Kasumi-1 (cell line): ENCODE measurements at regions not wholly inside any gene's neighbourhood (a gene's known extent, or its start where the extent isn't known, plus 50 kb on each side); places are given as distances from the start of the nearest gene placed in this dataset.
"Not testable (repeated sequence)": the region's sequence is repeated elsewhere in the genome, so short reads cannot be mapped to it uniquely, and the experiment has no call there.

Source experiments
- DNase-seq, 2 experiments: peaks; one replicate each; lab custom pipeline; 2025; lab: John Stamatoyannopoulos, UW

DNA sequence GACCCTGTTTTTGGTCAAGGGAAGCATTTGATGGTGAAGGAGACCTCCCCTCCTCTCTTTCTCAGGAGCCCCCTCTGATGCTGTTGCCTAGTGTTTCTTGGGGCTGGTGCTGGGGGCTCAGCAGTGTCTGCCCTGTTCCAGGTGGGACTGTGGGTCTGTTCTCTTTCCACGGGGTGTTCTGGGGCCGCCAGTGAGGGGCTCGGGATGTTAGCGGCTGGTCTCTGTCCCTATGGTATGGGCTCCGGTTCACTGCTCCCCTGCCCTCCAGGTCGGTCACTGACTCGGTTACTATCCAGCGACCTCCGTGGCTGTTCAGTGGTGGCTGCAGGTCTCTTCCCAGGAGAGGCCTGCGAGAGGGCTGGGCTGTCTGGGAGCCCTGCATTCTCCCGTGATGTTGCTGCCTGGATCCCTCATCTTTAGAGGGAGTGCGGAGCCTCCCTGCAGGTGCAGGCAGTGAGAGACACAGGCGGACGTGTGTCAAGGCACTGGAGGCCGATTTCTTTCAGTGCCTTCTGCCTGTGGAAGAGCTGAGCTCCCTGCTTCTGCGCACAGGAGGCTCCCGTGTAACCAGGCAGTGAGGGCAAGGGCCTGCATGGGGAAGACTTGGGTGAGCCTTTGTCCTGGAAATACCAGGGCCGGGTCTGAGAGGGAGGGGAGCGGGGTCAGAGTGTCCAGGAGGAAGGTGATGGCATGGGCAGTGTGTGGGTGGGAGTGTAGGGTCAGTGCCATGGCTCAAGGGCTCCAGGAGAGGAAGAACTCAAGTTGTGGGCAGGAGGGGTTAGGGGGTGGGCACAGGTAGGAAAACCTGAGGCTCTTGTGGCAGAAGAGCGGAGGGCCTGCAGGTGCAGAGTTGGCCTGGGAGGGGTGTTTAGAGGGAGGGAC lies 362.6 kb downstream of the TMEM121 start:
- no peak for DNase-seq

DNA sequence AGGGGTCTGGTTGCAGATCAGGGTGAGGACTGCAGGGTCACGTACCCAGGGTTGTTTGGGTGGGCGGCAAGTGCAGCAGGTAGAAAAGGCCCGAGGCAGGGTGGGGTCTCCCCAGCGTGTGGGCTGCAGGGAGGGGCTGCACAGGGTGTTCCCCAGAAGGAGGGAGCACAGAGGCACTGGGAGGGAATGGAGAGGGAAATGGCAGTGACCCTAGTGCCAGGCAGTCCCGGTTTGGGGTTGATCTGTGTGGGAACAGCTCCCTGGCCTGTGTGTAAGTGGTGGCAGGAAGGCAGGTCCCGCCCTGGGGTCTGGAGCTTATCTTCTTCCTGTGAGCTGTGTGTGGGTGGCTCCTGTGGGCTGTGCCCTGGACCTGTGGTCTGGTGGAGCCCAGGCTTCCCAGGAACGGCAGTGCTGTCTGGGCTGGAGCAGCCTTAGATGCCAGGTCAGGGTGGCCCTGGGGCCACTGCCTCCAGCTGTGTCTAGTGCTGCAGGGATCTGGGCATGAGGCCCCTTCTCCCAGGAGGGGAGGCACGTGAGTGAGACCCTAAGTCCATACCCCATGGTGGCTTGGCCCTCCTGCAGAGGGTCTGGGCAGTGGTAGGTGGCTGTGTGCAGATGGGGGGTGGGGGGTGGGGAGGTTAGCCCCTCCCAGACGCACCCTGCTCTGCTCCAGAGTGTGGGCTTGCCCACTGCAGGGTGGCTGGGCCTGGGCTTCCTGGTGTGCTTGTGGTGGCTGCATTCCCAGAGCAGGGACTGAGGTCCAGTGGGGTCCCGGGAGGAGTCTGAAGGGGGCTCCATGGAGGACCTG lies 363.5 kb downstream of the TMEM121 start:
- no peak for DNase-seq

DNA sequence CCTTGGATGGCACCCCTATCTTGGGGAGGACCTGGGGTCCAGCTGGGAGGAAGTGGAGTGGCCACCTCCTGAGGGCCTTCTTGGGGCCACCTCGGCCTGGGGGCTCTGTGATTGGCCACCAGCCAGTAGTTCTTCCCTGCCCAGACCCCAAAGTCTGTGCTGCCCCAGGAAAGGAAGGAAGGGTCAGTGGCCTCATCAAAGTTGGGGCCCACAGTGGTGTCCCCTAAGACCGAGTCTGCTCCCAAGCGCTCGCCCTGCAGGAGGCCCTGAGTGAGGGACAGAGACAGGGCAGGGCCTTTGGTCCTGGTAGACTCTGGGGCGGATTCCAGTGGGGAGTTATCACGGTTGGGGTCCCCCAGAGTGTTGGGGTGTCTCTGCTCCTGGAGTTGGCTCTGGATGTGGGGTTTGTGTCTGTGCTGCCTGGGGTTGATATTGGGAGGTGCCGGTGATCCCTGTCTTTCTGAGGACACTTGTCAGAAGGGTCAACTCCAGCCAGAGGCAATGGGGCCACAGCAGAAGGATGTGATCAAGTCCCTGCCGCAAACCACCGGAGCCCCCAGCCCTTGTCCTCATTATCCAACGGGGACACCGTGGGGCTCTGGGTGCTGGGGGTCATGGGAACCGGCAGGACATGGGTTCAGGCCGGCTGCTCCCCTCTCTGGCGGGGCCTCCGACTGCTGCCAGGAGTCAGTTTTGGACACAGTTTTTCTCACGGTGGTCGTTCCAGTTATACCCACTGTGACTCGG lies 364.3 kb downstream of the TMEM121 start:
- no peak for DNase-seq

DNA sequence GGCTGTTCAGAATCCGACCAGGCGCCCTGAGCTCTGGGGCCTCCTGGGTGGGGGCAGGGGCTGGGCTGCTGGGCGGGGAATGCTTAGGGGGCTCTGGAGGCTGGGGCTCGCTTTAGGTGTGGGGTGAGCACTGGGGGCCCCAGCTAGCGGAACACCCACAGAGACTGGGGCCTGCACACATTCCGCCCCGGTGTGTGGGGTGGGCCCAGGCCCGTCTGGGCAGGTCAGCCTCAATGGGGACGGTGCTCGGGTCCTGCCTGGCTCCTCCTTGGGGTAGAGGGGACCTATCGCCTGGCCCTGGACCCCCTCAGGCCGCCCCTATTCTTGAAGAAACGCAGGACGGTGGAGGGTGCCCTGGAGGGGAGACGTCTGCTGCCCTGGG lies 364.8 kb downstream of the TMEM121 start:
- DNase-seq = no peak

DNA sequence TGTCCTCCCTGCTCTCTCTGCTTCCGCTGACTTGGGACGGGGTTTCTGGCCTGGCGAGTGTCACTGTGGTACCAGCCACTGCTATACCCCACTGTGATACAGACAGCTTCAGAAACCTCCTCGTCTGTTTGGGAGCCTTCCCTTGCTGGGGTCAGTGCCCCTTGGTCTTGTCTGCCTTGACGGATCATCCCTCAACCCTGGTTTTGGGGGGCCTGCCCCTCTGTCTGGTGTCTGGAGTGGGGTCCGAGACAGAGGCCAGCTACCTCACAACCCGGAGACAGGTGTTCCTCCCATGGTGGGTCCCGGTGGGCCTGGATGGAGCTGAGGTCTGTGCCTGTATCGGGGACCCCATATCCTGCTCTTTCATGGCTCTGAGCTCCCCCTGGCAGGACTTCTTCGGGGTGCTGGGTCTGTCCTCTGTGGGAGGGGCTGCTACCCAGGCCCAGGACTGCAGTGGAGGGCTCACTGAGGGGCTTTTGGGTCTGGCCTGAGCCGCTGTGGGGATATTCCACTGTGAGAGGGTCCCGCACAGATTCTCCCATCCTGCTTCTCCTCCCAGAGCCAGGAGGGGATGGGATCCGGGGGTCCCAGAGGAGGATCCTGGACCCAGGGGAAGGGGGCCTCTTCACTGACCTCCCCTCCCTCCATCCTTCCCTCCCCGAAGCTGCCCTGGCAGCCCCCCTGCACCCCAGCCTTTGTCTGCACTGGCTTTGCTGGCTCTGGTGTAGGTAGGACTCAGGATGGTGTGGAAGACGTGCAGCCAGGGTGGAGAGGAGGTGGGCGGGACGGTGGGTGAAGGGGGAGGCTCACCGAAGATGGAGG lies 365.5 kb downstream of the TMEM121 start:
- no peak for DNase-seq

DNA sequence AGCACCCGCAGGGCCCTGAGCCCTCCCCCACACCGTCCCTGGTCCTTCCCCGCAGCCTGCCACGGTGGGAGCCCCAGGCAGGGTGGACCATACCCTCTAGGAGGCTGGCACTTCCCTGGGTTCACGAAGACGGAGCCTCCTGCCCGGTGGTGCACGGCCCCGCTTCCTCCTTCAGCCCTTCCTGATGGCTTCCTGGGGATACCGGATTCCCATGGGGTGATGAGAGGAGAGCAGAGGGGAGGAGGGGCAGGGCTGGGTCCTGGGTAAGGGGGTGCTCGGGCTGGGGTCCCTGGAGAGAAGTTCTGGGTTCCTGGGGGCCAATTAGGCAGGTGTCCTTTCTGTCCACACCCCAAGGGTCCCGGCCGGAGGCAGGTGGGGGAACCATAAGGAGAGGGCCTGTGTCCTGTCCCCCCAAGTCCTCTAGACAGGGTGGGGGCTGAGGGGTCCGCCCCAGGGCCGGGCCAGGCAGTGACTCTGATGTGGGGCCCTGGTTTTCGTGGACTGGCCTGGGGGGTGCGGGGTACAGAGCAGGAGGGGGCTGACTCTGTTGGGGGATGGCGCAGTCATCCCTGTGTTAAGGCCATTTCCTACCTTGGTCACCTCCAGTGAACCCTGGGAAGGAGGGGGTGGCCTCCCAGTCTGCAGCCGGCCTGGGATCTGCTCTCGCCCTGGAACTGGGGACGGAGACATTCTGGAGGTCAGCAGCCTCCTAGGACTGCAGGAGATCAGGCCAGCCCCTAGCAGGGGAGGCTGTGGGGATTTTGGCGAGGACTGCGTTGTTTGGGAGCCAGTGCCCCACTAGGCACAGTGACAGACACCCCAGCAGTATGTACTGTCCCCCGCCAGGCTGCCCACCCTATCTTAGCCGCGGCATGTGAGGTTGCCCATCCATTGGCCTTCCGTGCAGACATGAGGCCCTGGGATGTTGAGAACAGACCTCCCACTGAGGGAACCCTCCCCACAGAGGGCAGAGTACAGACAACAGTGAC lies 366.4 kb downstream of the TMEM121 start:
- not testable (repeated sequence) for DNase-seq

DNA sequence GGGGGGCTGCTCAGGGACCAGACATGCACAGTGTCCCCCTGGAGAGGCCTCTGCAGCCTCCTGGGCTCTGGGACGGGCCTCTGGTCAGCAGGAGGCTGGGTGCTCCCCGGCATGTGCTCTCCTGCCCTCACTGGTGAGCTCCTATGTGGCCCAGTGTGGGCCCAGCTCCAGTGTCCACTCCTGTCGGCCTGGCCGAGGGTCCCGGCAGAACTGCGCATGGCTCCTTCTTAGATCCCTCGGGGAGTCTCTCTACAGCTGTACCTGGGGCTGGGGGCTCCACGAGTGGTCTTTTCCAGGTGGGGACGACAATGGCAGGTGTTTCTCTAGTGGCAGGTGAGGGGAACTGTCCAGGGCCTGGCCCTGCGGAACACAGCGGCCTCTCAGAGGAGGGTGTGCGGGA lies 367.3 kb downstream of the TMEM121 start:
- not testable (repeated sequence) for DNase-seq

DNA sequence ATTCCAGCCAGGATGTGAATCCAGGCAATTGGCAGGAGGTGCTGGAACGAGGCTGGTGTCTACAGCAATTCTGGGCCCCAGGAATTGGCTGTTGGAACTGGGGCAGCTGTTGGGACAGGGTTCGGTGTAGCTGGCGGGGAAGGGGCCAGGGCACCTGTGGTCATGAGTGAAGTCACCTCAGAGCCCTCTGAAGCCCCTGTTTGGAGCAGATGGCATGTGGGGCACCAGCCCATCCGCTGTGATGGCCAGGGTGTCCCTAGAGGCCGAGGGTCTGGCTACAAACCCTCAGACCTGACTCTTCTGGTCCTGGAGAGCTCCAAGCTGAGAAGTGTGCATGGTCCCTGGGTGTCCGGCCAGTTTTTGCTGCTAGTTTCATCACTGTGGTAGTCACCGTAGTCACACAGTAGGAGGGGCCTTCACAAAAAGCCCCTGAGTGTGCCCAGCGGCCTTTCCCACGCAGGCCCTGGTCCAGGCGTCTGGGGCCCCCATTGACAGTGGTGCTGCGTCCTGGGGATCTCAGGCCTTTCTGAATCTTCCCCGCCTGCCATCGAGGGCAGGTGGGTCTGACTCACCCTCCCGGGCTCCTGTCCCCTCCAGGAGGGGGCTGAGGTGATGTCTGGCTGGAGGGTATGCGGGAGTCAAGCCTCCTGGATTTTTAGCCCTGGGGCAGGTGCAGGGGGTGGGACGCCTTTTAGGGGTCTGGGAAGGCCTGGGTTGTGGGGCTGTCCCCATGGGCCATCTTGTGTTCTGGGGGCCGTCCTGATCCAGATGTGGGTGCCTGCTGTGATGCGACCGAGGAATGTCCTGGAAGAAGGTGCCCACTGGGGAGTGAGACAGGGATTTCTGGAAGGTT lies 368.0 kb downstream of the TMEM121 start:
- no peak for DNase-seq

DNA sequence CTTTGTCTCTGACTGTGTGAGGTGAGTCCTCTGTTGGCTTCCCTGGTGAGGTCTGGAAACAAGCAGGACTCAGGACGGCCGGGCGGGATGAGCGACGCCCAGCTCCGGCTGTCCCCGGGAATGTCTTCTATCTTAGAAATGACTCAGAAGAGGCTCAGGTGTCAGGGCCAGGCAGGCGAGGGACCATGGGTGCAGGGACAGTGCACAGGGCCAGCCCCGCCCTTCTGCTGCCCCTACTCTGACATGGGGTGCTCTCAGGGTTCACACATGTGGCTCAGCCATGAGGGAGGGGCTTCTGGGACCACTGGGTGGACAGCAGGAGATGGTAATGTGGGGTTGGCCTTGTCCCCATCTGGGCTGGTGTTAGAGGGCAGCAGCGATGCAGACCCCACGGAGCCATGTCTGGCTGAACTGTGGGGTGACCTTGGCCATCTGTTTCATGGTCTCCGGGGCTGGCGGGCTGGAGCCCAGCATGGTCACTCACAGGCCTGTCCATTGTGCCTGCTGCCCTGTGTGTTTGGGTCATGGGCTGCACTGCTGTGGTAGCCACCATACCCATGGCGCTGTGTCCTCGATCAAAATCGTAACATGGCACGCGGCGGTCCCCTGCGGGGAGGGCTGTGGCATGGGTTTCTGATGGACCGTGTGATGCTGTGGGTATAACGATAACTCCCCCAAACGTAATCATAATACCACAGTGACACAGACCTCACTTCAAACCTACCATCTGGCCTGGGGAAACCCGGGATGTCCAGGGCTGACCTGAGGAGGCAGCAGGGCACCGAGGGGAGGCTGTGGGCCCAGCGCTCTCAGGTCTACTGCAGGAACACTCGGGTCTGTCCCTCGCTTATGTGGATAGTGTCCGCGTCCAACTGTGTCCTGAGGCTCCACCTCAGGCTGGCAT lies 368.8 kb downstream of the TMEM121 start:
- DNase-seq = no peak

DNA sequence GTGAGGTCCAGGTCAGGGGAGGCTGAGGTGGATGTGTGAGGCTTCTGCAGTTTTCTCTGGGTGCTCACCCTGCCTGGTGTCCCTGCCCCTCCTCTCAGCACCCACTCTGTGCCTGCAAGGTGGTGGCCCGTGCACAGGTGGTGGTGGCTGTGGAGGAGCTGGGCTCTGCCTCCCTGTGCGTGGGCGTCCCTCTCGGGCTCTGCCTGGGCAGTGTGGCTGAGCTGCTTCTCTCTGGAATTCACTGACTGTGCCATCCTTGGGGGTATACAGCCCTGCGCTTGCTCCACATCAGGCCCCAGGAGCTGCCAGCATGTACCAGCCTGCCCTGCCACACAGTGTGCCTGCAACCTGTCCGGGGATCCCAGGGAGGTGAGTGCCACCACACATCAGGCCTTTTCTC lies 369.8 kb downstream of the TMEM121 start:
- DNase-seq = not testable (repeated sequence)

DNA sequence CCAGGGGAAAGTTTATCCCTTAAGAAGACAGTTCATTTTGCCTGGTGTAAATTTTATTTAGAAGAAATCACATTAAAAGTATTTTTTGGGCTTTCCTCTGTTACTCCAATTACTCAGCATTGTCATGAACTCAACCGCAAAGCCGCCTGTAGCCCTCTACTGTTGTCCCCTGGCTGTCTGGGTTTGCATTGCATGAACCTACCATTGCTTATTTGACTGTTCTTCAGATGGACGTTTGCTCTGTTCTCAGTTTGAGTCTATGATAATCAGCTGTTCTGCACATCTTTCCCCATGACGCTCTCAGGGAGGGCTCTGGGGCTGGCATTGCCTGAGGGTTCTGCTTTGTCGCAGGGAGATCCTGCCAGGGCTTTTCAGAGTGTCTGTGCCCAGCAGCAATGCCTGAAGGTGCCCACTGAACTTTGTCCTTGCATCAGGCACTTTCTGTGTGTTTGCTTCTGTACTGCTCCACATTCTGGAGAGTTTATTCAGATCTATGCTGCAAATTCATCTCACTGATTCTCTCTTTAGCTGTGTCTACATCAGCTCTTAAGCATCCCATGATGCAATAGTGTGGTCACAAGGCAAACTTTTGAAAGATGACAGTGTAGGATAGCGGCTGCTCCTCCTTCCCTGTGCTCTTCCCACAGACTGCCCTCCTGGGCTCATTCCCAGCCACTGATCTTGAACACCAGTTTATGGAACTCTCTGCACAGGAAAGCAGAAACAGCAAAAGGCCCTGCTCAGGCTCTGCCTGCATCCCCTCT lies 370.8 kb downstream of the TMEM121 start:
- DNase-seq = not testable (repeated sequence)

DNA sequence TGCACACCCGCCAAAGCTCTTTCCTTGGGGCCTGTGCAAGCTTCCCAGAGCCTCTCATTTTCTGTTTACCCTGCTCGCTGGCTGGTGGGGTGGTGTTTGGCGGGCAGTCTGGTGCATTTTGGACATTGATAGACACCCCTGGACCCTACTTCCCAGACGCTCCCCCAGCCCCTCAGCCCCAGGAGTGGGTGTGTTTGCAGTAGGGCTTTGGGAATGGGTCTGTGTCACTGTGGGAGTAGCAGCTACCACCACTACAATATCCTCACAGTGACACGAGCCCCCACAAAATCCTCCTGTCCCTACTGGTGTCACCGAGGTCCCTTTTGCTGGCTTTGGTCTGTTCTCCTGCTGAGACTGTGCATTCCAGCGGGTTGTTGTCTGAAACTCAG lies 371.3 kb downstream of the TMEM121 start:
- no peak for DNase-seq

DNA sequence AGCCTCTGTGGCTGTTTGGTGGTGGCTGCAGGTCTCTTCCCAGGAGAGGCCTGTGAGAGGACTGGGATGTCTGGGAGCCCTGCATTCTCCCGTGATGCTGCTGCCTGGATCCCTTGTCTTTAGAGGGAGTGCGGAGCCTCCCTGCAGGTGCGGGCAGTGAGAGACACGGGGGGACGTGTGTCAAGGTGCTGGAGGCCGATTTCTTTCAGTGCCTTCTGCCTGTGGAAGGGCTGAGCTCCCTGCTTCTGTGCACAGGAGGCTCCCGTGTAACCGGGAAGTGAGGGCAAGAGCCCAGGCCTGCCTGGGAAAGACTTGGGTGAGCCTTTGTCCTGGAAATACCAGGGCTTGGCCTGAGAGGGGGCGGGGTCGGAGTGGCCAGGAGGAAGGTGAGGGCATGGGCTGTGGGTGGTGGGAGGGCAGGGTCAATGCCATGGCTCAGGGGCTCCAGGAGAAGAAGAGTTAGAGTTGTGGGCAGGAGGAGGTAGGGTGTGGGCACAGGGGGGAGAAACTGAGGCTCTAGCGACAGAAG lies 372.2 kb downstream of the TMEM121 start:
- no peak for DNase-seq

DNA sequence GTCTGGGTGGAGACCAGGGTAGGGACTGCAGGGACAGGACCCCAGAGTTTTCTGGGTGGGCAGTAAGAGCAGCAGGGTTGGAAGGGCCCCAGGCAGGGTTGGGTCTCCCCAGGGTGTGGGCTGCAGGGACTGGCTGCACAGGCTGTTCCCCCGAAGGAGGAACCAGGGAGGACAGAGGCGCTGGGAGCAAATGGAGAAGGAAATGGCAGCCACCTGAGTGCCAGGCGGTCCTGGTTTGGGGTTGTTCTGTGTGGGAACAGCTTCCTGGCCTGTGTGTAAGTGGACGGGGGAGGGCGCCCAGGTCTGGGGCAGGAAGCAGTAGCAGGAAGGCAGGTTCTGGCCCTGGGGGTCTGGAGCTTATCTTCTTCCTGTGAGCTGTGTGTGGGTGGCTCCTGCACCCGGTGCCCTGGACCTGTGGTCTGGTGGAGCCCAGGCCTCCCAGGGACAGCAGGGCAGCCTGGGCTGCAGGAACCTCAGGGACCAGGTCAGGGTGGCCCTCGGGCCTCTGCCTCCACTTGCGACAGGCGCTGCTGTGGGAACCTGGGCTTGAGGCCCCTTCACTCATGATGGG lies 372.8 kb downstream of the TMEM121 start:
- DNase-seq = peak; percentile 83 to 91

DNA sequence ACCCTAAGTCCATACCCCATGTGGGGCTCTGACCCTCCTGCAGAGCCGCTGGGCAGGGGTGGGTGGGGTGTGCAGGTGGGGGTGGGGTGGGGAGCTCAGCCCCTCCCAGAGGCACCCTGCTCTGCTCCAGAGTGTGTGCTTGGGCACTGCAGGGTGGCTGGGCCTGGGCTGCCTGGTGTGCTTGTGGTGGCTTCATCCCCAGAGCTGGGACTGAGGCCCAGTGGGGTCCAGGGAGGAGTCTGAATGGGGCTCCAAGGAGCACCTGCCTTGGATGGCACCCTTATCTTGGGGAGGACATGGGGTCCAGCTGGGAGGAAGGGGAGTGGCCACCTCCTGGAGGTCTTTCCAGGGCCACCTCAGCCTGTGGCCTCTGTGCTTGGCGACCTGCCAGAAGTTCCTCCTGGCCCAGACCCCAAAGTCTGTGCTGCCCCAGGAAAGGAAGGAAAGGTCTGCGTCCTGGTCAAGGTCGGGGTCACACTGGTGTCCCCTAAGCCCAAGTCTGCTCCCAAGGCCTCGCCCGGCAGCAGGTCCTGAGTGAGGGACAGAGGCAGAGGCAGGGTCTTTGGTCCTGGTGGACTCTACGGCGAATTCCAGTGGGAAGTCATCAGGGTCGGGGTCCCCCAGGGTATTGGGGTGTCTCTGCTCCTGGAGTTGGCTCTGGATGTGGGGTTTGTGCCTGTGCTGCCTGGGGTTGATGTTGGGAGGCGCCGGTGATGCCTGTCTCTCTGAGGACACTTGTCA lies 373.4 kb downstream of the TMEM121 start:
- DNase-seq = no peak
